H1 (cell line): ENCODE measurements at regions not wholly inside any gene's neighbourhood (a gene's known extent, or its start where the extent isn't known, plus 50 kb on each side); places are given as distances from the start of the nearest gene placed in this dataset.

Source experiments
- ATF3 ChIP-seq: IDR thresholded peaks from 2 replicates; pipeline ENCODE4 v1.6.1; 2011; ENCODE audit warnings: low read depth, mild to moderate bottlenecking, low read length; ENCODE audit not compliant: insufficient read depth
- BRCA1 ChIP-seq: IDR thresholded peaks from 2 replicates; pipeline ENCODE4 v1.6.1; 2012; ENCODE audit warnings: low read depth, low read length, improper control_type of control experiment
- GABPA ChIP-seq: IDR thresholded peaks from 2 replicates; pipeline ENCODE4 v1.6.1; 2011; ENCODE audit warnings: mild to moderate bottlenecking, low read length, moderate library complexity, borderline replicate concordance; ENCODE audit not compliant: insufficient read depth
- KDM5A ChIP-seq: fragments of 200-600 bp; IDR thresholded peaks from 2 replicates; pipeline ENCODE4 v1.7.1; 2012; ENCODE audit warnings: mild to moderate bottlenecking, low read length, inconsistent platforms, mixed read lengths
- POLR2A ChIP-seq, 2 experiments: IDR thresholded peaks; 1 replicate in 1 of 2; 2 replicates in 1 of 2; pipeline ENCODE4 v1.6.1; 2011; ENCODE audit warnings: low read depth in 2 of 2, low read length in 2 of 2, mild to moderate bottlenecking in 2 of 2; ENCODE audit errors: control extremely low read depth in 1 of 2
- TCF12 ChIP-seq: IDR thresholded peaks from 2 replicates; pipeline ENCODE4 v1.6.1; 2011; ENCODE audit warnings: low read depth, mild to moderate bottlenecking, low read length
- ZNF274 ChIP-seq: IDR thresholded peaks from 2 replicates; pipeline ENCODE4 v1.7.0; 2012; ENCODE audit warnings: low read length, borderline replicate concordance; ENCODE audit errors: extremely low read depth

GRCh38 chr18:78528411-78529258 lies 451.0 kb upstream of the SALL3 start (continued):
- TF ChIP-seq ZNF274 (no peak), ATF3 (no peak), POLR2A (IDR thresholded peaks at IDR 0.05; ENCODE audit: control extremely low read depth in 1 of 2, low read depth in 2 of 2, low read length in 2 of 2) (no peak), TCF12 (no peak), GABPA (no peak), KDM5A (no peak), BRCA1 (no peak)
